Peyer's patch (tissue), 4 donors: ENCODE measurements at regions not wholly inside any gene's neighbourhood (a gene's known extent, or its start where the extent isn't known, plus 50 kb on each side); places are given as distances from the start of the nearest gene placed in this dataset.

Experiments
- CTCF ChIP-seq, 6 experiments: fragments of 450-650 bp in 4 of 6; fragments of 200-600 bp in 2 of 6; sonication (generic) in 1 of 6; IDR thresholded peaks; one replicate each; pipeline ENCODE4 v1.5.1; 2017 to 2019; ENCODE audit warnings: antibody characterized with exemption in 6 of 6, mild to moderate bottlenecking in 3 of 6, moderate library complexity in 1 of 6
- POLR2A ChIP-seq, 2 donors: fragments of 450-650 bp; IDR thresholded peaks; one replicate each; pipeline ENCODE4 v1.5.1; 2017; ENCODE audit warnings: antibody characterized with exemption in 2 of 2, mild to moderate bottlenecking in 2 of 2, moderate library complexity in 2 of 2

GRCh38 chr3:148510561-148510960 is 187.1 kb upstream of the AGTR1 start:
- TF ChIP-seq POLR2A (IDR thresholded peaks at IDR 0.05): no peak
- no peak for TF ChIP-seq CTCF (IDR thresholded peaks at IDR 0.05)
